Breast epithelium (tissue), 3 donors: ENCODE measurements at regions not wholly inside any gene's neighbourhood (a gene's known extent, or its start where the extent isn't known, plus 50 kb on each side); places are given as distances from the start of the nearest gene placed in this dataset.

ENCODE experiments used
- CTCF ChIP-seq, 3 donors: fragments of 450-650 bp; IDR thresholded peaks; one replicate each; pipeline ENCODE4 v1.5.1; 2016 to 2017; ENCODE audit warnings: antibody characterized with exemption in 3 of 3, mild to moderate bottlenecking in 3 of 3, moderate library complexity in 3 of 3
- POLR2A ChIP-seq: fragments of 450-650 bp; IDR thresholded peaks from one replicate; pipeline ENCODE4 v1.6.1; 2016; ENCODE audit warnings: antibody characterized with exemption, mild to moderate bottlenecking, moderate library complexity
- POLR2AphosphoS5 ChIP-seq, 3 donors: sonication (generic); formaldehyde crosslinking; IDR thresholded peaks; one replicate each; pipeline ENCODE4 v1.6.1; 2017; ENCODE audit warnings: antibody characterized with exemption in 3 of 3

DNA sequence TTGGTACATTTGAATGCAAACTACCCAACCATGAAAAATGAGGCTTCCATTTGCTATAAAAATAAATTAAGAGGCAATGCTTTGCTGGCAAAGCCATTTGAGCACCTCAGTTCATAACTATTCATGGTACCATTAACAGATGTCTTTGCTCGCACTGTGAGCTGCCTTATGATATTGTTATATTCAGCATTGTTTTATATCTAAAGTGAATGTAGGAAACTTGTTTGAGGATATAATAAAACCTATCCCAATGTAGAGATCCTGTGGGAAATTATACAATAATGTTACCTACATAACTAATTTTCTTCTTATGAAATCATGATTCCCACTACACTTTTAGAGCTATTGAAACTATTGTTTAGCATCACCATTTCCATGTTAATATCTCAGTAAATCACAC, 125.2 kb upstream of the TRAM1L1 start:
- TF ChIP-seq POLR2AphosphoS5 (IDR thresholded peaks at IDR 0.05) (no peak), CTCF (IDR thresholded peaks at IDR 0.05) (no peak), POLR2A (no peak)
